Neural progenitor cell (in vitro differentiated cells): ENCODE measurements at regions not wholly inside any gene's neighbourhood (a gene's known extent, or its start where the extent isn't known, plus 50 kb on each side); places are given as distances from the start of the nearest gene placed in this dataset.
A peak's percentile ranks its signal among the peaks of the same experiment; 100 is the strongest.

Experiments used
- DNase-seq: peaks from one replicate; pipeline ENCODE4 v3.0.0-alpha.2; 2016; ENCODE audit warnings: low spot score
- H2AFZ ChIP-seq: fragments of 200-600 bp; sonication (generic); replicated peaks from 2 replicates; pipeline ENCODE4 v1.6.1; 2016; ENCODE audit warnings: antibody characterized with exemption
- H3F3A ChIP-seq: fragments of 200-600 bp; sonication (generic); 2 replicates; pipeline ENCODE4 v1.6.1; 2016; ENCODE audit warnings: antibody characterized with exemption, low read depth
- H3K27ac ChIP-seq: fragments of 200-600 bp; sonication (generic); 2 replicates; pipeline ENCODE4 v1.5.1; 2016; ENCODE audit warnings: mild to moderate bottlenecking
- H3K27me3 ChIP-seq: fragments of 200-600 bp; sonication (generic); 2 replicates; pipeline ENCODE4 v1.6.1; 2016; ENCODE audit warnings: mild to moderate bottlenecking, moderate library complexity
- H3K36me3 ChIP-seq: fragments of 200-600 bp; sonication (generic); 2 replicates; pipeline ENCODE4 v1.5.1; 2016
- H3K4me1 ChIP-seq: fragments of 200-600 bp; sonication (generic); 2 replicates; pipeline ENCODE4 v1.6.1; 2016; ENCODE audit warnings: mixed run types
- H3K4me2 ChIP-seq: fragments of 200-600 bp; sonication (generic); 2 replicates; pipeline ENCODE4 v1.6.1; 2016
- H3K4me3 ChIP-seq: fragments of 200-600 bp; sonication (generic); 2 replicates; pipeline ENCODE4 v1.5.1; 2016
- H3K79me2 ChIP-seq: fragments of 200-600 bp; sonication (generic); 2 replicates; pipeline ENCODE4 v1.6.1; 2016; ENCODE audit warnings: low read depth
- H3K9ac ChIP-seq: fragments of 200-600 bp; sonication (generic); 2 replicates; pipeline ENCODE4 v1.6.1; 2016
- H3K9me3 ChIP-seq: fragments of 200-600 bp; sonication (generic); 2 replicates; pipeline ENCODE4 v1.5.1; 2016; ENCODE audit warnings: low read depth
- H4K20me1 ChIP-seq: fragments of 200-600 bp; sonication (generic); 2 replicates; pipeline ENCODE4 v1.6.1; 2016; ENCODE audit warnings: low read depth
- H3K27ac Mint-ChIP-seq: 3 replicates; pipeline ENCODE4 v1.8.0; 2021; ENCODE audit warnings: mixed read lengths
- H3K27me3 Mint-ChIP-seq: 2 replicates; pipeline ENCODE4 v1.8.0; 2022; ENCODE audit warnings: low read depth, mild to moderate bottlenecking, inconsistent platforms, moderate library complexity, mixed read lengths; ENCODE audit not compliant: insufficient read depth
- H3K36me3 Mint-ChIP-seq: 3 replicates; pipeline ENCODE4 v1.8.0; 2021; ENCODE audit warnings: mixed read lengths
- H3K4me1 Mint-ChIP-seq: 3 replicates; pipeline ENCODE4 v1.8.0; 2021; ENCODE audit warnings: mixed read lengths
- H3K4me3 Mint-ChIP-seq: 3 replicates; pipeline ENCODE4 v1.8.0; 2021; ENCODE audit warnings: mild to moderate bottlenecking, moderate library complexity, mixed read lengths
- H3K9me3 Mint-ChIP-seq: 3 replicates; pipeline ENCODE4 v1.8.0; 2020; ENCODE audit warnings: mixed read lengths
- CTCF ChIP-seq: fragments of 200-600 bp; sonication (generic); IDR thresholded peaks from 2 replicates; pipeline ENCODE4 v1.5.1; 2017; ENCODE audit warnings: antibody characterized with exemption, mild to moderate bottlenecking
- EZH2 ChIP-seq: fragments of 200-600 bp; sonication (generic); IDR thresholded peaks from 2 replicates; pipeline ENCODE4 v1.6.1; 2017; ENCODE audit warnings: antibody characterized with exemption, mild to moderate bottlenecking, moderate library complexity
- EZH2phosphoT487 ChIP-seq: fragments of 200-600 bp; sonication (generic); IDR thresholded peaks from 2 replicates; pipeline ENCODE4 v1.6.1; 2017; ENCODE audit warnings: antibody characterized with exemption

GRCh38 chr2:150298571-150299305, 188.7 kb downstream of the RND3 start:
- Histone ChIP-seq H3K27me3 (no peaks in the 10 kb centered on the region), H3K9me3 (peaks cover 10% of the 10 kb centered on the region), H3K79me2 (no peaks in the 10 kb centered on the region), H2AFZ (no peak overlapping the region), H3K9ac (no peak overlapping the region), H4K20me1 (no peaks in the 10 kb centered on the region), H3K4me1 (no peaks in the 10 kb centered on the region), H3K36me3 (peaks cover 9% of the 10 kb centered on the region), H3F3A (no peaks in the 10 kb centered on the region), H3K4me2 (no peak overlapping the region), H3K4me3 (no peak overlapping the region), H3K27ac (no peak overlapping the region)
- Mint-ChIP-seq H3K27me3 (no peaks in the 10 kb centered on the region), H3K4me1 (peaks cover 5% of the 10 kb centered on the region), H3K9me3 (peaks cover 27% of the 10 kb centered on the region), H3K4me3 (no peak overlapping the region), H3K36me3 (no peaks in the 10 kb centered on the region), H3K27ac (no peak overlapping the region)
- no peak for DNase-seq
- TF ChIP-seq CTCF (no peak), EZH2phosphoT487 (no peak), EZH2 (no peak)

- H3K27ac ChIP-seq = no peak overlapping the region
- no peak overlapping the region for H3K9ac ChIP-seq
- no peaks in the 10 kb centered on the region for H3K36me3 ChIP-seq
- no peak for TF ChIP-seq EZH2phosphoT487
- TF ChIP-seq CTCF = no peak
- TF ChIP-seq EZH2 = no peak
- peaks cover 18% of the 10 kb centered on the region for H3K9me3 Mint-ChIP-seq
- H3K9me3 ChIP-seq = no peaks in the 10 kb centered on the region
- H2AFZ ChIP-seq = peak overlapping the region; percentile 10
- no peak overlapping the region for H3K4me3 Mint-ChIP-seq
- no peaks in the 10 kb centered on the region for H4K20me1 ChIP-seq
- no peaks in the 10 kb centered on the region for H3F3A ChIP-seq
- no peaks in the 10 kb centered on the region for H3K27me3 Mint-ChIP-seq
- H3K4me1 ChIP-seq = no peaks in the 10 kb centered on the region
- no peak for DNase-seq
- no peak overlapping the region for H3K4me2 ChIP-seq
- no peaks in the 10 kb centered on the region for H3K36me3 Mint-ChIP-seq
- peaks cover 5% of the 10 kb centered on the region for H3K4me1 Mint-ChIP-seq
- H3K79me2 ChIP-seq = no peaks in the 10 kb centered on the region
- no peak overlapping the region for H3K4me3 ChIP-seq
- no peaks in the 10 kb centered on the region for H3K27me3 ChIP-seq
- no peak overlapping the region for H3K27ac Mint-ChIP-seq
Observed at GRCh38 chr2:150296770-150297546, 190.5 kb downstream of the RND3 start.

- Mint-ChIP-seq H3K4me1 (peaks cover 5% of the 10 kb centered on the region), H3K9me3 (peaks cover 13% of the 10 kb centered on the region), H3K27me3 (no peaks in the 10 kb centered on the region), H3K27ac (no peak overlapping the region), H3K4me3 (no peak overlapping the region), H3K36me3 (no peaks in the 10 kb centered on the region)
- no peak overlapping the region for H3K9ac ChIP-seq
- TF ChIP-seq EZH2 = no peak
- no peak for TF ChIP-seq EZH2phosphoT487
- no peak for TF ChIP-seq CTCF
- H3K79me2 ChIP-seq = no peaks in the 10 kb centered on the region
- no peak overlapping the region for H2AFZ ChIP-seq
- H3K36me3 ChIP-seq = no peaks in the 10 kb centered on the region
- H3K27ac ChIP-seq = no peak overlapping the region
- H4K20me1 ChIP-seq = no peaks in the 10 kb centered on the region
- H3K27me3 ChIP-seq = no peaks in the 10 kb centered on the region
- DNase-seq = no peak
- no peaks in the 10 kb centered on the region for H3F3A ChIP-seq
- no peaks in the 10 kb centered on the region for H3K9me3 ChIP-seq
- no peak overlapping the region for H3K4me3 ChIP-seq
- H3K4me2 ChIP-seq = no peak overlapping the region
- no peaks in the 10 kb centered on the region for H3K4me1 ChIP-seq
Observed at GRCh38 chr2:150295544-150295943, 191.9 kb downstream of the RND3 start.
